GM12873 (cell line): ENCODE measurements at regions not wholly inside any gene's neighbourhood (a gene's known extent, or its start where the extent isn't known, plus 50 kb on each side); places are given as distances from the start of the nearest gene placed in this dataset.

ENCODE experiments used
- CTCF ChIP-seq: IDR thresholded peaks from 2 replicates; pipeline ENCODE4 v1.5.1; 2012; ENCODE audit warnings: low read depth, mild to moderate bottlenecking, moderate library complexity, low read length, control low read depth; ENCODE audit not compliant: insufficient read depth; ENCODE audit errors: missing control alignments

DNA sequence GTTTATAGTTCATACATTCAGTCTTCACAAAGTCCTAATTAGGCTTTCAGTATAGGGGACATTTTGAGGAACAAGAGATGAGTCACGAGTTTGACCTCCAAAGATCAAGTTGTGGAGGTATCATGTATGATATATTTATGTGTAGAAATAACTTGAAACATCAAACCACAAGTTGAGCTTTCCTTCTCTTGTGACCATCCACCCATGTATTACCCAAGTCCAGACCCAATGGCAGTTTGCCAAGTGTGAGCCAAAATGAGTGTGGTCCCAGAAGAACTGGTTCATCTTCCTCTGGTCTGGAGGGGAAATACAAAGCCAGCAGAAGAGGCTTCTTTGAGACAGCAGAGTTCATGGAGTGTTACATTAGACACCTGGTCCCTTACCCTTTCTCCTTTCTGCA is 104.9 kb downstream of the ATP23 start:
- TF ChIP-seq CTCF: no peak

DNA sequence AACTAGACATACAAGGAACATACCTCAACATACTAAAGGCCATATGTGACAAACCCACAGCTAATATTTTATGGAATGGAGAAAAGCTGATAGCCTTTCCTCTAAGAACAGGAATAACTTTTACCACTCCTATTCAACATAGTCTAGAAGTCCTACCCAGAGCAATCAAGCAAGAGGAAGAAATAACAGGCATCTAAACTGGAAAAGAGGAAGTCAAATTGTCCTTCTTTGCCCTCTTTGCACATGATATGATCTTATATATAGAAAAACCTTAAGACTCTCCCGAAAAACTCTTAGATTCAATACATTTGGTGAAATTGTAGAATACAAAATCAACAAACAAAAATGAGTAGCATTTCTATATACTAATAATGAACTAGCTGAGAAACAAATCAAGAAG is 110.0 kb downstream of the ATP23 start:
- TF ChIP-seq CTCF: no peak

- no peak for TF ChIP-seq CTCF
These were observed 123.3 kb downstream of the ATP23 start for GRCh38 chr12:58064666-58065065.

DNA sequence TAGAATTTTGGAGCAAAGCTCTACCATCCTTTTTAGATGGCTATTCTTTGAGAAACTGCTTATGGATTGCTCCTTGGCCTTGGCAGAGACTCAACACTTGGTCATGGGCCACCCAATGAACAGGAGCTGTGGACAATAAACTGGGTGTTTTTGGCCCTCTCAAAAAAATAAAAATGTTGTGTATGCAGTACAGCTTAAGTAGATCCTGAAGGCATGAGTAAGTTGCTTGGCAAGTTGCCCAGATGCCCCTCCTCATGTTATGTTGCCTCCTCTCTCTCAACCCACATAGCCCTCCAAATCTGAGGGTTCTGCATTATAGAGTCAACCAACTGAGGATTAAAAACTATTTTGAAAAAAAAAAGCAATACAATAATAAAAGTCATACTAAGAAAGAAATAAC is 124.9 kb downstream of the ATP23 start:
- TF ChIP-seq CTCF: no peak

- TF ChIP-seq CTCF: no peak
These were observed 126.4 kb downstream of the ATP23 start for GRCh38 chr12:58067610-58068387.

DNA sequence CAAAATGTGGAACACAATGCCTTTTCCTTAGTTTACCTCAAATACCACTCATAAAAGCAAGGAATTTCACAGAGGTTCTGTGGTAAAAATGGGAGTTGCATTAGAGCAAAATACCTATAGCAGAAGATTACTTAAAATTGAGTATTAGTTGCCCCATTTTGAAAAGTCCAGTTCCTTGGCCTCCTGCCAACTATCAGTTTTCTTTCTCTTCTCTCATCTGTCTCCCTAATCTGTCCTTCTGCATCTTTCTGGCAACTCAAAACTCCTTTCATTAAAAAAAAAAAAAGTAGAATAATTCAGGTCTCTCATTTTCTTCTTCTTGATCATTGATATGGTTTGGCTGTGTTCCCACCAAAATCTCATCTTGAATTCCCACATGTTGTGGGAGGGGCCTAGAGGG is 127.3 kb downstream of the ATP23 start:
- no peak for TF ChIP-seq CTCF

DNA sequence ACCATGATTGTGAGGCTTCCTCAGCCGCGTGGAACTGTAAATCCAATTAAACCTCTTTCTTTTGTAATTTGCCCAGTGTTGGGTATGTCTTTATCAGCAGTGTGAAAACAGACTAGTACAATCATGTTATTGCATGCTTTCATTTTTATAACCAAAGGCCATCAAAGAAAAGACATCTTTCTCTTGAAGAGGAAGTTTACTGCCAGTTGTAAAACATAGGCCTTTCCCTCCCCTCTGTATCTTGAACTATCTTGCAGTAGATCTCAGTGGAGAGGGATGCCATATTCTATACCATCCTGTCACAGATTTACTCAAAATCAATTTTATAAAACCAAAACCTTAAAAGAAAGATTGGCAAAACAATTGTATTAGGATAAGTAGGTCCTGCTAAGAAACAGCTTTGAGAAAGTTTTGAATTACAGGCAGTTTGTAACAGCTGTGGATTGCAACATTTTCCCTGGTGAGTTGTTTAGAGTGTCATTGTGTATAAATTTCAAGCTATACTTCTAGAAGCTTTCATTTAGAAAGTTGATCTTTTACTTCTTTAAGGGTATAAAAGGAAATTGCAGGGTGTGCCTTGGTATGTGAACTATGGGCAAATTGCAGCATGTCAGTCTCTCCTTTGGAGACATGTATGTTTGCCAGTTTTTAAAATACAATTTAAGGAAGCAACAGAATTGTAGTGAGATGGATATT is 128.0 kb downstream of the ATP23 start:
- no peak for TF ChIP-seq CTCF
